AG04450 (cell line): ENCODE measurements at regions not wholly inside any gene's neighbourhood (a gene's known extent, or its start where the extent isn't known, plus 50 kb on each side); places are given as distances from the start of the nearest gene placed in this dataset.

Source experiments
- CTCF ChIA-PET: fragments of 300-600, 350-600 bp; formaldehyde crosslinking; extraction: SDS; loops from one replicate; lab custom pipeline; 2022; ENCODE audit warnings: antibody characterized with exemption, inconsistent platforms; lab: Charles Lee
- POLR2A ChIA-PET: fragments of 350-600 bp; formaldehyde crosslinking; extraction: SDS; loops from one replicate; lab custom pipeline; 2021; ENCODE audit warnings: antibody characterized with exemption, inconsistent platforms; lab: Yijun Ruan, JAX
- DNase-seq: peaks from one replicate; pipeline ENCODE4 v3.0.0-alpha.2; 2011; ENCODE audit warnings: low read depth, low spot score
- H3K27ac ChIP-seq: one replicate; pipeline ENCODE4 v1.5.1; 2012; ENCODE audit warnings: low read depth, low read length, control low read depth
- H3K27me3 ChIP-seq: one replicate; pipeline ENCODE4 v1.6.0; 2012; ENCODE audit warnings: low read length; ENCODE audit not compliant: control insufficient read depth, insufficient read depth
- H3K4me3 ChIP-seq: 2 replicates; pipeline ENCODE4 v1.5.1; 2011; ENCODE audit warnings: mild to moderate bottlenecking, low read depth, low read length, control low read depth
- H3K9me3 ChIP-seq: 2 replicates; pipeline ENCODE4 v1.5.1; 2012; ENCODE audit warnings: low read length; ENCODE audit not compliant: control insufficient read depth, insufficient read depth
- CTCF ChIP-seq: IDR thresholded peaks from 2 replicates; pipeline ENCODE4 v1.5.1; 2011; ENCODE audit warnings: low read depth, low read length, control low read depth, inconsistent platforms

GRCh38 chr7:81245353-81245752 is 326.5 kb upstream of the SEMA3C start:
- POLR2A ChIA-PET = no interaction called here
- CTCF ChIA-PET = no interaction called here
- H3K9me3 ChIP-seq = no peaks in the 10 kb centered on the region
- no peaks in the 10 kb centered on the region for H3K27me3 ChIP-seq
- no peak overlapping the region for H3K27ac ChIP-seq
- H3K4me3 ChIP-seq = no peak overlapping the region
- DNase-seq = no peak
- TF ChIP-seq CTCF = no peak

DNA sequence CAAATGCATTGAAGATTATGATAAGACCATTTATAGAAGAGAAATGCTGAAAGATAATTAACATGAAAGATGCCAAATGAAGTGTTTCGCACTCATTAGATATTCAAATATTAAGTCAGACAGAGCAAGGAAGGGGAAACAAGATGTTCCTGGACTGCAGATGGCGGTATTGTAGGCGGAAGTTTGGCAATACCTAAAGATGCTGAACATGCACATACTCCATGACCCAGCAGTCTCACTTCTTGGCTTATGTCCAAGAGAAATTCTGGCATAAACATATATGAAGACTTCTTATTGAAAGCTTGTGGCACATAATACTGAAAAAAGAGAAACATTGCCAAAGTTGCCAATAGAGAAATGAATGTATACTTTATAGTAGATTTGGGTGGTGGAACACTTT is 325.4 kb upstream of the SEMA3C start:
- no peak for DNase-seq
- ChIA-PET CTCF (no interaction called here), POLR2A (no interaction called here)
- Histone ChIP-seq H3K9me3 (no peaks in the 10 kb centered on the region), H3K27me3 (no peaks in the 10 kb centered on the region), H3K27ac (no peak overlapping the region), H3K4me3 (no peak overlapping the region)
- peak; percentile 15; the same call in 1 of the 2 replicates for TF ChIP-seq CTCF

DNA sequence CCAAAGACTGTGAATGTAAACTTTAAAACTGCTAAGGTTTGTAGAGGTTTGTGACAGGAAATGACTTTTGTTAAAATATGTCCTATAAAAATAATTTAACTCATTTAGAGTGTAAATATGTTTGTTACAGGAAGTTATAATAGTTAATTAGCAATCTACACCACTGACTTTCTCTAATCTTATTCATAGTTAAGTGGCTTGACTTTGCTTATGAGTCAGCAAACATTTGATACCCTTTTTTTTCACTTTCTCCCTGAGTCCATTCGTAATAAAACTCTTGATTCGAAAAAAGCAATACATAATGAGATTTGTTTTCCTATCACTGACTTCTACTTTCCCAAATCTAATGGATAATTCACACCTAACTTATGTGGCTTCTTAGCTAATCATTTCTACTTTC is 317.7 kb upstream of the SEMA3C start:
- ChIA-PET CTCF (no interaction called here), POLR2A (no interaction called here)
- no peaks in the 10 kb centered on the region for H3K27me3 ChIP-seq
- TF ChIP-seq CTCF = no peak
- no peak overlapping the region for H3K4me3 ChIP-seq
- H3K9me3 ChIP-seq = peaks cover 6% of the 10 kb centered on the region; the same call in 1 of the 2 replicates
- H3K27ac ChIP-seq = no peak overlapping the region
- DNase-seq = no peak

DNA sequence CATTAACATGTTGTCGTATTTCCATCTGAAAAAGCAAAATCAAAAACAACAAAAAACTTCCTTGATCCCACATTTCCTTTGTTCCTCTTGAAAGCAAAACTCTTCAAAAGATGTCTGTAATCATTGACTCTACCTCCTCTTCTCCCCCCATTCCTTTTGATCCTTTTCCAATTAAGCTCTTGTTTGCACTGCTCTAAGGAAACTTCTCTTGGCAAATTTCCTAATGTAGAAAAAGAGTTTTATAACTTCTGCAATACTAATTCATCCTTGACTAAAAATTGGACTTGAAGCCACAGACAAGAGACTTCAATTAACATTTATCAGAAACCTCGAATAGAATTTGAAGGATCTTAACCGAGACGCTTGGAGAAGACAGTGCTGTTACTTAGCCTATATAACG is 317.1 kb upstream of the SEMA3C start:
- DNase-seq = no peak
- no peak overlapping the region for H3K27ac ChIP-seq
- POLR2A ChIA-PET = no interaction called here
- H3K9me3 ChIP-seq = peaks cover 6% of the 10 kb centered on the region; the same call in 1 of the 2 replicates
- CTCF ChIA-PET = no interaction called here
- no peaks in the 10 kb centered on the region for H3K27me3 ChIP-seq
- H3K4me3 ChIP-seq = no peak overlapping the region
- TF ChIP-seq CTCF = no peak

GRCh38 chr7:81234896-81235295 is 316.0 kb upstream of the SEMA3C start:
- POLR2A ChIA-PET = no interaction called here

More at GRCh38 chr7:81234896-81235295, 316.0 kb upstream of the SEMA3C start:
- Histone ChIP-seq H3K4me3 (no peak overlapping the region), H3K27ac (no peak overlapping the region), H3K9me3 (peaks cover 6% of the 10 kb centered on the region; the same call in 1 of the 2 replicates), H3K27me3 (no peaks in the 10 kb centered on the region)
- no peak for TF ChIP-seq CTCF
- CTCF ChIA-PET = no interaction called here
- DNase-seq = no peak
